GM12878 (cell line): ENCODE measurements at regions not wholly inside any gene's neighbourhood (a gene's known extent, or its start where the extent isn't known, plus 50 kb on each side); places are given as distances from the start of the nearest gene placed in this dataset.
A peak's percentile ranks its signal among the peaks of the same experiment; 100 is the strongest.

Experiments used
- ATAC-seq: fragments of 200-7000 bp; cut with Tn5 transposase; 3 replicates; pipeline ENCODE4 v1.9.1; 2020; ENCODE audit warnings: mild to moderate bottlenecking, moderate library complexity
- BruUV-seq: library from RNA; stranded (reverse); fragments of 400-500 nt; replicated peaks from 2 replicates; lab custom pipeline; 2021; lab: Mats Ljungman, UMichigan
- CTCF ChIA-PET: fragments of 300-600 bp; sonication (Branson Sonifier 250); formaldehyde crosslinking; extraction: SDS; loops from one replicate; lab custom pipeline; 2021; ENCODE audit warnings: inconsistent platforms; lab: Yijun Ruan, JAX
- POLR2A ChIA-PET: fragments of 350-600 bp; formaldehyde crosslinking; extraction: SDS; loops from one replicate; lab custom pipeline; 2021; ENCODE audit warnings: inconsistent platforms; lab: Charles Lee
- RAD21 ChIA-PET: fragments of 300-600 bp; sonication (Branson Sonifier 250); formaldehyde crosslinking; loops from one replicate; lab custom pipeline; 2023; ENCODE audit warnings: antibody characterized with exemption; ENCODE audit not compliant: unreplicated experiment; lab: Charles Lee
- SMC1A ChIA-PET: fragments of 300-600 bp; sonication (Branson Sonifier 250); formaldehyde crosslinking; loops from one replicate; lab custom pipeline; 2023; ENCODE audit not compliant: unreplicated experiment, uncharacterized antibody; lab: Charles Lee
- DNase-seq: peaks from one replicate; pipeline ENCODE4 v3.0.0-alpha.2; 2011; ENCODE audit warnings: low read depth, low spot score
- FAIRE-seq: peaks from 3 replicates; lab custom pipeline; 2011; peaks lifted over from hg19 to GRCh38; lab: Jason Lieb, UNC
- H2AFZ ChIP-seq: 2 replicates; pipeline ENCODE4 v1.6.0; 2011; ENCODE audit warnings: low read depth, low read length, control low read depth; ENCODE audit not compliant: control insufficient read depth
- H3K27ac ChIP-seq: 2 replicates; pipeline ENCODE4 v1.5.1; 2011; ENCODE audit warnings: control low read depth; ENCODE audit not compliant: control insufficient read depth, insufficient read depth
- H3K27me3 ChIP-seq, 2 experiments: replicated peaks in 1 of 2; 2 replicates each; pipeline versions ENCODE4 v1.6.0 to v1.6.1; 2011; ENCODE audit warnings: low read length in 1 of 2; ENCODE audit not compliant: control insufficient read depth in 2 of 2, insufficient read depth in 2 of 2
- H3K36me3 ChIP-seq, 2 experiments: 2 replicates each; pipeline ENCODE4 v1.5.1; 2011; ENCODE audit warnings: low read length in 1 of 2; ENCODE audit not compliant: control insufficient read depth in 2 of 2, insufficient read depth in 2 of 2
- H3K4me1 ChIP-seq: 2 replicates; pipeline ENCODE4 v1.6.1; 2011; ENCODE audit warnings: mild to moderate bottlenecking, low read length, moderate library complexity, mixed read lengths; ENCODE audit not compliant: control insufficient read depth, insufficient read depth
- H3K4me2 ChIP-seq: 2 replicates; pipeline ENCODE4 v1.6.0; 2011; ENCODE audit warnings: control low read depth; ENCODE audit not compliant: control insufficient read depth, insufficient read depth
- H3K4me3 ChIP-seq: fragments of 200-600 bp; sonication (generic); 2 replicates; pipeline ENCODE4 v1.5.1; 2016
- H3K79me2 ChIP-seq: 2 replicates; pipeline ENCODE4 v1.6.0; 2011; ENCODE audit warnings: low read length; ENCODE audit not compliant: control insufficient read depth, insufficient read depth
- H3K9ac ChIP-seq: 2 replicates; pipeline ENCODE4 v1.8.0; 2011; ENCODE audit warnings: low read length, control low read depth, mixed read lengths; ENCODE audit not compliant: control insufficient read depth, insufficient read depth
- H3K9me3 ChIP-seq: replicated peaks from 3 replicates; pipeline ENCODE4 v1.5.1; 2011; ENCODE audit warnings: mild to moderate bottlenecking, low read length; ENCODE audit not compliant: control insufficient read depth, insufficient read depth
- H4K20me1 ChIP-seq: 2 replicates; pipeline ENCODE4 v1.6.0; 2011; ENCODE audit not compliant: control insufficient read depth, insufficient read depth
- CTCF ChIP-seq, 3 experiments: IDR thresholded peaks in 2 of 3; conservative IDR thresholded peaks in 1 of 3; 2 replicates each; pipeline ENCODE4 v1.5.1; 2011; ENCODE audit warnings: low read depth in 3 of 3, low read length in 3 of 3, mild to moderate bottlenecking in 3 of 3, control low read depth in 2 of 3, moderate library complexity in 2 of 3, inconsistent platforms in 1 of 3, mixed read lengths in 1 of 3; ENCODE audit not compliant: control insufficient read depth in 2 of 3, insufficient read depth in 1 of 3; ENCODE audit errors: extremely low read depth in 1 of 3
- CUX1 ChIP-seq: IDR thresholded peaks from 2 replicates; pipeline ENCODE4 v1.6.1; 2012; ENCODE audit warnings: improper control_type of control experiment, low read depth, low read length; ENCODE audit not compliant: insufficient replicate concordance
- ELK1 ChIP-seq: IDR thresholded peaks from 2 replicates; pipeline ENCODE4 v1.6.1; 2012; ENCODE audit warnings: low read depth, low read length, improper control_type of control experiment
- FOXK2 ChIP-seq: fragments of 450-650 bp; IDR thresholded peaks from 2 replicates; pipeline ENCODE4 v1.6.1; 2017; ENCODE audit warnings: mild to moderate bottlenecking, moderate library complexity
- GATAD2B ChIP-seq: fragments of 450-650 bp; conservative IDR thresholded peaks from 2 replicates; pipeline ENCODE4 v1.6.1; 2017; ENCODE audit warnings: low read depth, mild to moderate bottlenecking, moderate library complexity
- RCOR1 ChIP-seq: conservative IDR thresholded peaks from 2 replicates; pipeline ENCODE4 v1.6.1; 2012; ENCODE audit warnings: low read depth, low read length, improper control_type of control experiment
- WGBS: methylation state at CpG from one replicate; pipeline ENCODE4 v1.1.6; 2016; ENCODE audit warnings: low lambda C conversion rate; ENCODE audit not compliant: insufficient replicate concordance, insufficient coverage; ENCODE audit errors: missing lambda C conversion rate; 5-methylcytosine and 5-hydroxymethylcytosine counted together
- in situ Hi-C: fragments of 300-500 bp; cut with MboI; formaldehyde crosslinking; loops from 9 replicates; pipeline ENCODE4 v1.14.3; 2018; ENCODE audit warnings: mixed read lengths
- intact Hi-C: fragments of 100-400 bp; cut with micrococcal nuclease; formaldehyde crosslinking; loops from one replicate; pipeline ENCODE4 v1.14.2; 2022; ENCODE audit not compliant: unreplicated experiment

GRCh38 chr2:108069515-108070310, 83.4 kb downstream of the SLC5A7 start:
- no peak overlapping the region for H3K9ac ChIP-seq
- no peak for FAIRE-seq
- no peak overlapping the region for H3K4me3 ChIP-seq
- BruUV-seq = no TSS peak
- ChIA-PET RAD21 (interaction anchor here (0.6 kb wide), 1 partner anchor 20 kb away, joined by 3 read pairs; no protein-coding TSS in a partner anchor), POLR2A (no interaction called here), CTCF (no interaction called here), SMC1A (no interaction called here)
- intact Hi-C loops = no loop called here
- H3K27ac ChIP-seq = no peak overlapping the region
- TF ChIP-seq FOXK2 (no peak), CTCF (IDR thresholded peaks at IDR 0.05 in 2 of 3, conservative IDR thresholded peaks at IDR 0.05 in 1 of 3; ENCODE audit: control insufficient read depth in 2 of 3, extremely low read depth in 1 of 3, insufficient read depth in 1 of 3, low read depth in 3 of 3, low read length in 3 of 3) (0 out of 6 replicates have a peak, but pooled peaks of 1 of the 3 experiments have one; percentile 6)
- H3K27me3 ChIP-seq = no peaks in the 10 kb centered on the region
- H2AFZ ChIP-seq = no peak overlapping the region
- no peak for DNase-seq
- H4K20me1 ChIP-seq = no peaks in the 10 kb centered on the region
- H3K4me2 ChIP-seq = no peak overlapping the region
- no peaks in the 10 kb centered on the region for H3K79me2 ChIP-seq
- no peaks in the 10 kb centered on the region for H3K36me3 ChIP-seq
- no peak for ATAC-seq
- no peaks in the 10 kb centered on the region for H3K9me3 ChIP-seq
- no peaks in the 10 kb centered on the region for H3K4me1 ChIP-seq
- in situ Hi-C loops = no loop called here
- WGBS = 31% methylated on average over 8 of the region's 8 CpGs

- WGBS = 40% methylated on average over 4 of the region's 4 CpGs
- SMC1A ChIA-PET = no interaction called here
- CTCF ChIA-PET = no interaction called here
- FAIRE-seq (no peak), DNase-seq (no peak), ATAC-seq (no peak)
- H3K4me1 ChIP-seq = no peaks in the 10 kb centered on the region
- H3K36me3 ChIP-seq = no peaks in the 10 kb centered on the region
- in situ Hi-C loops (no loop called here), intact Hi-C loops (no loop called here)
- no peak overlapping the region for H3K27ac ChIP-seq
- H3K9me3 ChIP-seq = no peaks in the 10 kb centered on the region
- no peak overlapping the region for H3K4me3 ChIP-seq
- H4K20me1 ChIP-seq = no peaks in the 10 kb centered on the region
- no peak overlapping the region for H2AFZ ChIP-seq
- H3K27me3 ChIP-seq = no peaks in the 10 kb centered on the region; a peak in 1 of 4 replicates
- H3K4me2 ChIP-seq = no peak overlapping the region
- POLR2A ChIA-PET = no interaction called here
- no TSS peak for BruUV-seq
- H3K79me2 ChIP-seq = no peaks in the 10 kb centered on the region
- no peak overlapping the region for H3K9ac ChIP-seq
- RAD21 ChIA-PET = no interaction called here
- TF ChIP-seq GATAD2B = no peak
- no peak for TF ChIP-seq RCOR1
- TF ChIP-seq ELK1 = no peak
- no peak for TF ChIP-seq CUX1
Measured at GRCh38 chr2:108073415-108074072, 87.2 kb downstream of the SLC5A7 start.
